Stimulated activated CD8-positive, alpha-beta memory T cell treated with anti-CD3 and anti-CD28 coated beads, Interleukin-4, amount 100 ng/mL, for 24 hours (primary cell): ENCODE measurements at regions not wholly inside any gene's neighbourhood (a gene's known extent, or its start where the extent isn't known, plus 50 kb on each side); places are given as distances from the start of the nearest gene placed in this dataset.

ENCODE experiments used
- DNase-seq: peaks from one replicate; pipeline ENCODE4 v3.0.0-alpha.2; 2020; ENCODE audit warnings: low read depth

- DNase-seq = no peak
These were observed 129.7 kb downstream of the FAXC start for GRCh38 chr6:99219788-99220187.

- DNase-seq = no peak
These were observed 132.5 kb downstream of the FAXC start for GRCh38 chr6:99216959-99217358.

DNA sequence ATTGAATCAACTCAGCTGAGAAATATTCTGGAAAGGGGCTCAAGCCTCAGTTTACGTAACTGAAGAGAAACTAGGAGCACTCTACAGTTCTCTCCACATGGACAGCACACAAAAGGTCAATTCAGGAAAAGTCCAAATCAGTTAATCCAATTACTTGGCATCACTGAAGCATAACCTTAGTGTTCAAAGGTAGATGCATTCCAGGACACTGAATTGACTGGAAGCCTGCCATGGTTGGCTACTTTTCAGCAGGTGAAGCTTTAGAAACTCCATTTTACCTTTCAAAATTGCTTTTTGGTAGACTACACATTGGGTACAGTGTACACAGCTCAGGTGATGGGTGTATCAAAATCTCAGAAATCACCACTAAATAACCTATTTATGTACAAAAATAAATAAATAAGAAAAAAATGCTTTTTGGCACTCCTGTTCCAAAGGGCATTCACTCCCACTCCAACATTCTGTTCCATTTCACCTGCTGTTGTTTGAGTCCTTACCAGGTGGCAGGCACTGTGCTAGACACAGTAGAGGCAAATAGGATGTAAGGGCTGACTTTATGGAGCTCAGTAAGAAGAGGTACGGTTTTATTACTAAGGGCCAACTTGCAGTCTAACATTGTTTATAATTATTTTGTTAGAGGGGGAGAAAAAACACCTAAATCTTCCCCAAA, 153.4 kb downstream of the FAXC start:
- DNase-seq = no peak

DNA sequence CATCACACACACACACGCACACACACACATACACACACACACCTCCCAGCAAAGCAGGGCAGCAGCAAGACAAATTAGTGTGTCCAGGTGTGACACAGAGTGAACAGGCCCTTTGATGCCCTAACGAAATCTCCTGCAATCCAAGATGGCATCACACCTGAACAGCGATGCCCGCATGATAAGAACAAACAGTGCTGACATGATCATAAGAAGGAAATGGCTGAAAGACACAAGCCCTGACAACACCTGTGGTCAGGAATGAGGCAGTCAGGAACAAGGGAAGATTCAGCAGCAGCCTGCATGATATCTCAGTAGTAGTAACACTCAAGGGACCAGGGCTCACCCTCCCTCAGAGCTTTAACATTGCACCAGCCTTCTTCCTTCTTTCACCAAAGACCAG, 156.9 kb downstream of the FAXC start:
- no peak for DNase-seq

DNA sequence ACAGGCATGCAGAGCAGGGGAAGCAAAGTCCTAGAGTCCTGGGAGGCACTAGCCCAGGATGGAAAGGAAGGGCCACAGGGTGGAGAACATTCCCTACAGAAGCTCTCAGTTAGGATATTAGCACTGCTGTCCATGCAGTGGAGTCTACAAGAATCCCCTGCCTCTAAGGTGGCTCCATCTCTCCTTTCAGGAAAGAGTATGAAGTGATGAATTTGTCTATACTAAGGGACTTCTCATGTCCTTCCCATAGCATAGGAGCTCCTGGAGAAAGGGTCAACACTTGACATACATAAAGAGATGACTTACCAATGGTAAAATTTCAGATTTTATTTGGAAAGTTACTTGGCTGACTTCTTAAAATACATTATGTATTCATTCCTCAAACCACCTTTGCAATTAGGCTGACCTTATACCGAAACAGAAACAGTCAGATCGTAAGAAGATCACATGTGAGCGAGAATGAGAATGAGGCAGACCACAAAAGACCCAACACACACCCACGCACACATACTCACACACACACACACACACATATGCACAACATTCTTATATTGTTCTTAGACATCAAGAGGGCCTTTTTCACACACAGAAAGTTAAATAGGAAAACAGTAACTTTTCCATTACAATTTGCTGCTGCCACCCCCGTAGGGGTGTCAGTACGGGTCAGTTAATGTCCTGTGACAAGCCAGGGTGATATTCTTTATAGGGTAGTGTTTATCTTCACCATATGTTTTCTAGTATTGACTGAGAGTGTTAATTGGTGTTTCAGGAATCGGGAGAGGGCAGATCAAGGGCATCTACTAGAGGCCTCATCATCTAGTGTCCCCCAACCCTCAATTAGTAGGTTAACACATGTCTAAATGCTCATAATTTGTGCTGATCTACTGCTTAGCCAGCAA, 159.4 kb downstream of the FAXC start:
- DNase-seq = no peak

DNA sequence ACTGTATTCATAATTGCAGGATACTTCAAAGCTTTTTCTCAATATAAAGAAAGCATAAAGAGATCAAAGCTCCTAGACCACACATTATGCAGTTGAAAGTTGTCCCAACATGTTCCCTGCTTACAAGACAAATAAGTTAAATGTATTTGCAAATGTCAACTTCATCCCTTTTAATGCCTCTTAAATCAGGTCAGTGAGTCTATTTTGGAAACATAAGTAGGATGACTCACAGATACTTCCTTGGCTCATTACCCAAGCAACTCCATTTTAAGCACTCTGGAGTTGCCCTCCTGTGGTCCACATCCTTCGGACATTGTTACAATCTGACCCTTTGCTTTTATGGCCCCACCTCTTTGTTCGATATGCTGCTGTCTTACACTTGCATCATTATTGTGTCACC, 162.0 kb downstream of the FAXC start:
- DNase-seq = no peak

- DNase-seq = no peak
These were observed 163.1 kb downstream of the FAXC start for GRCh38 chr6:99186417-99186816.

- DNase-seq = no peak
These were observed 163.9 kb downstream of the FAXC start for GRCh38 chr6:99185525-99185924.

DNA sequence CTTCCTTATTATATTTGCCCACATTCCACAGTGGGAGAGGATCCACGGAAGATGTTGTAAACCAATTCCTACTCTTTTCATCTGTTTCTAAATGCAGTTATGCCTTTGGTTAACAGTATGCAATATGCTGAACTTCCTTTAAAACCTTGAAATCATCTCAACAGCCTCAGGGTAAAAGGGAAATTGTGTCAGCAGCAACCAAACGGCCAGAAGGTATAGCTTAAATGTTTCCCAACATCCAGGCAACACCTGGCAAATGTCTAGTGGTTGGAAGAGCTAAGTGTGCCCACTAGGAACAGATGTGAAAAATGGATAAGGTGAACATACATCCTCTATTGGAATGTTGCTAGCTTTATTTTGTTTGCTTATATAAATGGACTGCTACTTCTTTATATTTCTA, 164.8 kb downstream of the FAXC start:
- DNase-seq = no peak

- DNase-seq = no peak
These were observed 166.4 kb downstream of the FAXC start for GRCh38 chr6:99183066-99183465.

- DNase-seq = no peak
These were observed 168.3 kb downstream of the FAXC start for GRCh38 chr6:99181174-99181573.

DNA sequence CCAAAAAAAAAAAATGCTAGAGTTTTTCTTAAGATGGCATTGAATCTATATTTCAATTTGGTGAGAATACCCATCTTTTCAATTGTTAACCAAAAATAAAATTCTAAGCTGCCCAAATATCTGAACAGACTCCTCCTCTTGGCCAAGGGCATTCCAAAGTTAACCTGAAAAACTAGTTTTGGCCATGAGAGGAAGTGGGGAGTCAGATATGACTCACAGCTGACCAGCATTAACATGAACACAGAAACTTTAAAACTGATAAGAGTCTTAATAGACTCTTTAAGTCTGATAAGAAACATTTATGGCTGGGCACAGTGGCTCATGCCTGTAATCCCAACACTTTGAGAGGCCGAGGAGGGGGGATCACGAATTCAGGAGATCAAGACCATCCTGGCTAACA, 171.3 kb downstream of the FAXC start:
- no peak for DNase-seq

DNA sequence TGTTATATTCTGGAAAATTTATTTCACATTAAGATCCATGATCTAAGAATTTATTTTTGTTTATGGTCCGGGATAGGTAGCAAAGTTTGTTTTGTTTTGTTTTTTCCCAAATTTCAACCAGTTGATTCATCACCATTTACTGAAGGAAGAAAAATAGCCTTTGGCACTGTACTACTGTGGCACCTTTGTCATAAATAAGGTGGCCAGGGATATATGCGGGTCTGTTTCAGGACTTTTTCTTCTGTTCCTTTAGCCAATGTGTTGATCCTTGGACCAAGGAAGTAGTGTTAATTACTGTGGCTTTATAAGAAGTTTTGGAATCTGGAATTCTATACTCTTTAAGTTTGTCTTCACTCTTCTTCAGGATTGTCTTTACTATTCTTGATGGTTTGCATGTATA, 171.7 kb downstream of the FAXC start:
- DNase-seq = no peak

DNA sequence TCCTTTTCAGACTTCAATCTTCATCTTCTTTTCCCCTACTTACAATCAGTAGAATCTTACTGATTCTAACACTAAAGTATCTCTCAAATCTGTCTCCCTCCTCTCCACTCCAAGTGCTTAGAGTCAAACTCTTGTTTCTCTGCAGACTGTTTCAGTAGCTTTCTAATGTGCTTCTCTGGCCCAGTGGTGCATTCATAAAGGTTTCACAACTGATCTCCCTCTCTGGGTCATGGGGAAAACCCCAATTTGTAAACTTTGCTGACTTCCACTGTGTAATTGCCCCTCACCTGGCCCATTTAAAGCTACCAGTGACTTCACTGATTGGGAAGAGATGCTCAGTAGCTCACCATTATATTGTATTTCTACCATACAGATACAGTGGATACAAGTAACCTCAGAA, 183.6 kb downstream of the FAXC start:
- no peak for DNase-seq

DNA sequence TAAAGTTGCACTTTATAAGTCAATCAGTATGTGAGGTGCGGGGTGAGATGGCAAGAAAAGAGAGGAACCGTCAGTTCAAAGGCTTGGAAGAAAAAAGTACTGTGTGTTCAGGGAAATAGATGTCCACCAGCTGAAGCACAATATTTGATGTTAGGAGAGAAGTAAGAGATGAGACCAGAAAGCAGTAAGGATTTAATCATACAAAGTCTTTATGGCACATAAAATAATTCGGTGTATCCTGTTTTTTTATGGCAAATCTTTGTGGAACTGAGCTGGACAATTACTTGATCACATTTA, 197.2 kb downstream of the FAXC start:
- DNase-seq = no peak

- DNase-seq = peak; percentile 4
These were observed 197.7 kb downstream of the FAXC start for GRCh38 chr6:99151634-99152346.

GRCh38 chr6:99148761-99149160, 200.7 kb downstream of the FAXC start:
- DNase-seq = no peak

GRCh38 chr6:99148111-99148510, 200.4 kb upstream of the FBXL4 start:
- DNase-seq = no peak

DNA sequence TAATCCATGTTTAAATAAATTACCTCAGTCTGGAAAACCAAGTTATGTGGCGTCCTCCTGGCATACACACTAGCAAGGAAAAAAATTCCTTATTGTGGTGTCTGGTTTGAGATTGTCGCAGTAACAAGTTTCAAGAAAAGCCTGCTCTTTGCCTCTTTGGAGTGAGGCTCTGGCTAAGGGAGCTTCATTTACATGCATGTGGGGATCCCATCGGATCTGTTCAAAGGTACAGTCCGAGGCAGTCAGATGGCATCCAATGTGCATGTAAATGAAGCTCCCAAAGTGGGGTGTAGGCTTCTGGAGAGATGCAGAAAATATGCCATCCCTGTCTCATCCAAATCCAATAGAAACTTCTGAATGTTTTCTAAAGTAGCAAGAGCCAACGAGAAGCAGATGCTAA, 199.5 kb upstream of the FBXL4 start:
- DNase-seq = no peak

- no peak for DNase-seq
These were observed 199.0 kb upstream of the FBXL4 start for GRCh38 chr6:99146711-99147110.

DNA sequence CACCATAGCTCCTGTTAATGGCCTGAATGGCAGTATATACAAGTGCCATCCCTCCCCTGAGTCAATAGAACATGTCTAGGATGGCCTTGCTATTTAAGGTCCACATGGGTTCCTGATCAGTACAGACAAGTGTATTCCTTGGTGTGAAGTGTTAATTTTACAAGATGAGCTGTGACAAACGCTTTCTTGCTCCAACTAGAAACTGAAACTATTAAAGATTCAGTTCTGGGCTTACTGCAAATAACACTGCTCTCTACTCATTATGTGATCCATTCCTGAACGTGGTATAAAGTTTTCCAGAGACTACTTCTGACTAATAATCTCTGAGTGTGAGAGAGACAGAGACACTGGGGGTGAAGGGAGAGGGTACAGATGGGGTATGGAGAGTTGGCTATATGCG, 198.0 kb upstream of the FBXL4 start:
- DNase-seq = no peak

DNA sequence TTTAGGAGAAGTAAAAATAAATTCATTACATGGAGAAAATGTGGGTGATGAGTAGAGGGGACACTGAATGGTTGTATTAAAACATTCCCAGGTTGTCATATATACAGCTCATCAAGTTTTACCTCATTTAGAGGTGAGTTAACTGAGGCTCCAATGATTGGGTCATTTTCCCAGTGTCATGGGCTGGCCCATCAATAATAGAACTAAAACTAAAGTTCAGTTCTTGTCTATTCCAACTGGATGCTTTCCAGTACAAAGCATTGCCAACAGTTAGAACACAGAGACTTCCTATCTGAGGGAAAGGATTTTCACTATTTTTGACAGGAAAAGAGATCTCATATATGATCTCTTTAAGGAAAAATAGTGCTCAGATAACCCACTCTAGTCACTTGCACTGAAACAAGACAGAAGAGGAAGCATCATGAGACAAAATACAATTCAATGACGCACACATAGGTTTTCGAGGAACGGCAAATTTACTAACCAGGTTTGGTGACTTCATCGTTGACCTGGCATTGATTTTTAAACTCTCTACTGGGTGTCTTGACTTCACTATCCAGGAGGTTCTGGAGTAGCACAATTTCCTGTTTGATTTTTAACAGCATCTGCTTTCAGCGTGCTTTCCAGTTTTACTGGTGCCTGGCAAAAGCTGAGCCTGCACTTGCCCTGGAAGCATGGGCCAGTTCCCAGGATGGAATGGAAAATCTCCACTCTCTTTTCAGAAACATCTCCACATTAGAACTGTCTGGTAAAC, 195.5 kb upstream of the FBXL4 start:
- DNase-seq = no peak
